ENCODE measurements at regions not wholly inside any gene's neighbourhood (a gene's known extent, or its start where the extent isn't known, plus 50 kb on each side); places are given as distances from the start of the nearest gene placed in this dataset.

DNA sequence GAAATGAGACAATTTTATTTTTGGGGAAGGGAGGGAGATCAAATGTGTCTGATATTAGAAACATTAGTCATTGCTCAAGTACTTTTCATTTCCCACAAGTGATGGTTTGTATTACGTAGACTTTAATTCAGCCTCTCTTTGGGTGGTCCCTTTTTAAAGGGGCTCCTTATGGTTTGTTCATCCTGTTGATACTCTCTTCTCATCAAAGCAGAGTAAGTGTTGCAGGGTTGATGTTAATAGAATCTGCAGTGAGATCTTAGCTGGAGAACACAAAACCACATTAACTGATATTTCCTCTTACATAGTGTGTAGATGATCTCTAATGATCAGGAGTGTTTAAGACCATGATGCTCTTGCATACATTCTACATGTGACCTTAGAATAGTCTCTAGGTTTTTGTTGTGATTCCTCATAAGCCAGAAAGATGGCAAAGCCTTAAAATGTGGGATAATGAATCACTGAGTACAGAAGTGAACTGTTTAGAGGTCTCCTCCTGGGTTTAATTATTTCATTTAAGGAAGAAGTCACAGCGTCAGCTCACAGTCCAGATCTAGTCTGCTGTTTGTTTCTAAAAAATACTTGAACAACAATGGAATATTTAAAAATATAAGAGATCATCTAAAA lies 87.4 kb upstream of the PTPRR start:
- H3K9ac ChIP-seq (ENCODE audit: low read length): no peak overlapping the region
- no peaks in the 10 kb centered on the region for H3K36me3 ChIP-seq (ENCODE audit: insufficient read depth, low read length)
- no peaks in the 10 kb centered on the region for H3K9me2 ChIP-seq (ENCODE audit: insufficient read depth, low read length)
- TF ChIP-seq EP300 (conservative IDR thresholded peaks at IDR 0.05; ENCODE audit: poor library complexity, severe bottlenecking) (no peak), SMC3 (conservative IDR thresholded peaks at IDR 0.05; ENCODE audit: poor library complexity) (no peak), MXI1 (conservative IDR thresholded peaks at IDR 0.05; ENCODE audit: poor library complexity, severe bottlenecking) (no peak), REST (IDR thresholded peaks at IDR 0.05; ENCODE audit: borderline replicate concordance) (no peak), EZH2 (IDR thresholded peaks at IDR 0.05; ENCODE audit: borderline replicate concordance, insufficient read depth, low read length, poor library complexity, severe bottlenecking) (no peak), CTCF (IDR thresholded peaks at IDR 0.05; ENCODE audit: poor library complexity, severe bottlenecking) (no peak), POLR2AphosphoS5 (IDR thresholded peaks at IDR 0.05) (no peak), TAF1 (IDR thresholded peaks at IDR 0.05; ENCODE audit: low read depth) (no peak), RAD21 (conservative IDR thresholded peaks at IDR 0.05) (no peak)
- no peaks in the 10 kb centered on the region for H3F3A ChIP-seq (ENCODE audit: insufficient read depth, low read length, poor library complexity, severe bottlenecking)
- H3K79me2 ChIP-seq (replicated peaks; ENCODE audit: insufficient read depth, low read length): no peaks in the 10 kb centered on the region
- no peak overlapping the region for H3K4me3 ChIP-seq (ENCODE audit: low read length)
- H4K20me1 ChIP-seq (ENCODE audit: insufficient read depth): no peaks in the 10 kb centered on the region
- no peak overlapping the region for H2AFZ ChIP-seq (ENCODE audit: low read depth, low read length)
- no peak overlapping the region for H3K27ac ChIP-seq (ENCODE audit: low read length)
- no peak overlapping the region for H3K4me2 ChIP-seq (ENCODE audit: low read length)
- no peaks in the 10 kb centered on the region for H3K9me3 ChIP-seq (ENCODE audit: low read length)
- no peaks in the 10 kb centered on the region for H3K27me3 ChIP-seq (ENCODE audit: insufficient read depth, low read depth, low read length)

DNA sequence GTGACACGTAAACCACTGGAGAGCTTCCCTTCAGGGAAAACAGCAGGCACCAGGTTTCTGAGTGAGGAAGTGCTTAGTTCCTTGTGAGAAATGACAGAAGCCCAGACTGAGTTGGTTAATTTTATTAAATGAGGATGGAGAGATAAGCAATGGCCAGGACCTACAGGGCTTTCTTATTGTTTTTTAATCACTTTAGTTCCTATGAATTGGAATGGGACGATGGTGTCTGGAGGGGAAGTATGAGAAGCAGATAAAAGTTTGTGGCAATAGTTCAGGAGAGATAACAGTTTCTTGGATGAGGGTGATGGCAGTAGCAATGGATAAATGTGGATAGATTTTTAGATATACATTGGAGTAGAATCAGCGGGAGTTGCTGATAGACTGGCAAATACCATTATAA lies 86.5 kb upstream of the PTPRR start:
- Histone ChIP-seq H4K20me1 (ENCODE audit: insufficient read depth) (no peaks in the 10 kb centered on the region), H3K9me2 (ENCODE audit: insufficient read depth, low read length) (no peaks in the 10 kb centered on the region), H3F3A (ENCODE audit: insufficient read depth, low read length, poor library complexity, severe bottlenecking) (no peaks in the 10 kb centered on the region), H3K9me3 (ENCODE audit: low read length) (no peaks in the 10 kb centered on the region), H3K27me3 (ENCODE audit: insufficient read depth, low read depth, low read length) (no peaks in the 10 kb centered on the region), H2AFZ (ENCODE audit: low read depth, low read length) (no peak overlapping the region), H3K36me3 (ENCODE audit: insufficient read depth, low read length) (no peaks in the 10 kb centered on the region), H3K27ac (ENCODE audit: low read length) (no peak overlapping the region), H3K79me2 (replicated peaks; ENCODE audit: insufficient read depth, low read length) (no peaks in the 10 kb centered on the region), H3K9ac (ENCODE audit: low read length) (no peak overlapping the region), H3K4me3 (ENCODE audit: low read length) (no peak overlapping the region), H3K4me2 (ENCODE audit: low read length) (no peak overlapping the region)
- TF ChIP-seq SMC3 (conservative IDR thresholded peaks at IDR 0.05; ENCODE audit: poor library complexity): no peak
- TF ChIP-seq EP300 (conservative IDR thresholded peaks at IDR 0.05; ENCODE audit: poor library complexity, severe bottlenecking): no peak
- no peak for TF ChIP-seq RAD21 (conservative IDR thresholded peaks at IDR 0.05)
- TF ChIP-seq CTCF (IDR thresholded peaks at IDR 0.05; ENCODE audit: poor library complexity, severe bottlenecking): no peak
- TF ChIP-seq REST (IDR thresholded peaks at IDR 0.05; ENCODE audit: borderline replicate concordance): no peak
- no peak for TF ChIP-seq POLR2AphosphoS5 (IDR thresholded peaks at IDR 0.05)
